GM12878 (cell line): ENCODE measurements at regions not wholly inside any gene's neighbourhood (a gene's known extent, or its start where the extent isn't known, plus 50 kb on each side); places are given as distances from the start of the nearest gene placed in this dataset.

Experiments
- ATAC-seq: fragments of 200-7000 bp; cut with Tn5 transposase; 3 replicates; pipeline ENCODE4 v1.9.1; 2020; ENCODE audit warnings: mild to moderate bottlenecking, moderate library complexity
- BruUV-seq: library from RNA; stranded (reverse); fragments of 400-500 nt; replicated peaks from 2 replicates; lab custom pipeline; 2021; lab: Mats Ljungman, UMichigan
- CTCF ChIA-PET: fragments of 300-600 bp; sonication (Branson Sonifier 250); formaldehyde crosslinking; extraction: SDS; loops from one replicate; lab custom pipeline; 2021; ENCODE audit warnings: inconsistent platforms; lab: Yijun Ruan, JAX
- POLR2A ChIA-PET: fragments of 350-600 bp; formaldehyde crosslinking; extraction: SDS; loops from one replicate; lab custom pipeline; 2021; ENCODE audit warnings: inconsistent platforms; lab: Charles Lee
- RAD21 ChIA-PET: fragments of 300-600 bp; sonication (Branson Sonifier 250); formaldehyde crosslinking; loops from one replicate; lab custom pipeline; 2023; ENCODE audit warnings: antibody characterized with exemption; ENCODE audit not compliant: unreplicated experiment; lab: Charles Lee
- SMC1A ChIA-PET: fragments of 300-600 bp; sonication (Branson Sonifier 250); formaldehyde crosslinking; loops from one replicate; lab custom pipeline; 2023; ENCODE audit not compliant: unreplicated experiment, uncharacterized antibody; lab: Charles Lee
- DNase-seq: peaks from one replicate; pipeline ENCODE4 v3.0.0-alpha.2; 2011; ENCODE audit warnings: low read depth, low spot score
- FAIRE-seq: peaks from 3 replicates; lab custom pipeline; 2011; peaks lifted over from hg19 to GRCh38; lab: Jason Lieb, UNC
- H2AFZ ChIP-seq: 2 replicates; pipeline ENCODE4 v1.6.0; 2011; ENCODE audit warnings: low read depth, low read length, control low read depth; ENCODE audit not compliant: control insufficient read depth
- H3K27ac ChIP-seq: 2 replicates; pipeline ENCODE4 v1.5.1; 2011; ENCODE audit warnings: control low read depth; ENCODE audit not compliant: control insufficient read depth, insufficient read depth
- H3K27me3 ChIP-seq, 2 experiments: replicated peaks in 1 of 2; 2 replicates each; pipeline versions ENCODE4 v1.6.0 to v1.6.1; 2011; ENCODE audit warnings: low read length in 1 of 2; ENCODE audit not compliant: control insufficient read depth in 2 of 2, insufficient read depth in 2 of 2
- H3K36me3 ChIP-seq, 2 experiments: 2 replicates each; pipeline ENCODE4 v1.5.1; 2011; ENCODE audit warnings: low read length in 1 of 2; ENCODE audit not compliant: control insufficient read depth in 2 of 2, insufficient read depth in 2 of 2
- H3K4me1 ChIP-seq: 2 replicates; pipeline ENCODE4 v1.6.1; 2011; ENCODE audit warnings: mild to moderate bottlenecking, low read length, moderate library complexity, mixed read lengths; ENCODE audit not compliant: control insufficient read depth, insufficient read depth
- H3K4me2 ChIP-seq: 2 replicates; pipeline ENCODE4 v1.6.0; 2011; ENCODE audit warnings: control low read depth; ENCODE audit not compliant: control insufficient read depth, insufficient read depth
- H3K4me3 ChIP-seq: fragments of 200-600 bp; sonication (generic); 2 replicates; pipeline ENCODE4 v1.5.1; 2016
- H3K79me2 ChIP-seq: 2 replicates; pipeline ENCODE4 v1.6.0; 2011; ENCODE audit warnings: low read length; ENCODE audit not compliant: control insufficient read depth, insufficient read depth
- H3K9ac ChIP-seq: 2 replicates; pipeline ENCODE4 v1.8.0; 2011; ENCODE audit warnings: low read length, control low read depth, mixed read lengths; ENCODE audit not compliant: control insufficient read depth, insufficient read depth
- H3K9me3 ChIP-seq: replicated peaks from 3 replicates; pipeline ENCODE4 v1.5.1; 2011; ENCODE audit warnings: mild to moderate bottlenecking, low read length; ENCODE audit not compliant: control insufficient read depth, insufficient read depth
- H4K20me1 ChIP-seq: 2 replicates; pipeline ENCODE4 v1.6.0; 2011; ENCODE audit not compliant: control insufficient read depth, insufficient read depth
- BCL11A ChIP-seq: IDR thresholded peaks from 2 replicates; pipeline ENCODE4 v1.6.1; 2011; ENCODE audit warnings: low read depth, low read length
- DPF2 ChIP-seq: fragments of 450-650 bp; IDR thresholded peaks from 2 replicates; pipeline ENCODE4 v1.6.1; 2017; ENCODE audit warnings: mild to moderate bottlenecking
- E2F4 ChIP-seq: IDR thresholded peaks from 2 replicates; pipeline ENCODE4 v1.6.1; 2012; ENCODE audit warnings: low read depth, low read length, improper control_type of control experiment
- FOXK2 ChIP-seq: fragments of 450-650 bp; IDR thresholded peaks from 2 replicates; pipeline ENCODE4 v1.6.1; 2017; ENCODE audit warnings: mild to moderate bottlenecking, moderate library complexity
- IKZF1 ChIP-seq: fragments of 450-650 bp; conservative IDR thresholded peaks from 2 replicates; pipeline ENCODE4 v1.6.1; 2017; ENCODE audit warnings: antibody characterized with exemption, mild to moderate bottlenecking
- MTA3 ChIP-seq: IDR thresholded peaks from 2 replicates; pipeline ENCODE4 v1.6.1; 2012; ENCODE audit warnings: low read length, inconsistent platforms, borderline replicate concordance
- PKNOX1 ChIP-seq: fragments of 450-650 bp; IDR thresholded peaks from 2 replicates; pipeline ENCODE4 v1.6.1; 2016; ENCODE audit warnings: mild to moderate bottlenecking
- POLR2AphosphoS5 ChIP-seq: IDR thresholded peaks from 2 replicates; pipeline ENCODE4 v1.6.1; 2011; ENCODE audit warnings: mild to moderate bottlenecking, low read length, inconsistent platforms
- SKIL ChIP-seq: fragments of 450-650 bp; IDR thresholded peaks from 2 replicates; pipeline ENCODE4 v1.6.1; 2017; ENCODE audit warnings: mild to moderate bottlenecking, low read depth, inconsistent platforms; ENCODE audit not compliant: poor library complexity, severe bottlenecking
- YBX1 ChIP-seq: fragments of 450-650 bp; IDR thresholded peaks from 2 replicates; pipeline ENCODE4 v1.6.1; 2016; ENCODE audit warnings: antibody characterized with exemption
- WGBS: methylation state at CpG from one replicate; pipeline ENCODE4 v1.1.6; 2016; ENCODE audit warnings: low lambda C conversion rate; ENCODE audit not compliant: insufficient replicate concordance, insufficient coverage; ENCODE audit errors: missing lambda C conversion rate; 5-methylcytosine and 5-hydroxymethylcytosine counted together
- in situ Hi-C: fragments of 300-500 bp; cut with MboI; formaldehyde crosslinking; loops from 9 replicates; pipeline ENCODE4 v1.14.3; 2018; ENCODE audit warnings: mixed read lengths
- intact Hi-C: fragments of 100-400 bp; cut with micrococcal nuclease; formaldehyde crosslinking; loops from one replicate; pipeline ENCODE4 v1.14.2; 2022; ENCODE audit not compliant: unreplicated experiment

- TF ChIP-seq MTA3 (no peak), E2F4 (no peak)
Measured at GRCh38 chr6:76217606-76218005, 145.1 kb upstream of the IMPG1 start (continued).

GRCh38 chr6:76214546-76214945 lies 142.1 kb upstream of the IMPG1 start:
- H3K79me2 ChIP-seq, result no peaks in the 10 kb centered on the region
- RAD21 ChIA-PET, result no interaction called here
- no peak overlapping the region for H3K27ac ChIP-seq
- H3K4me2 ChIP-seq, result no peak overlapping the region
- no peak for ATAC-seq
- CTCF ChIA-PET, result no interaction called here
- DNase-seq, result no peak
- H3K9me3 ChIP-seq, result no peaks in the 10 kb centered on the region
- POLR2A ChIA-PET, result no interaction called here
- in situ Hi-C loops, result no loop called here
- no peak for FAIRE-seq
- H3K27me3 ChIP-seq, result no peaks in the 10 kb centered on the region
- no peaks in the 10 kb centered on the region for H3K36me3 ChIP-seq
- WGBS, result 7% methylated on average over 4 of the region's 4 CpGs
- H3K4me3 ChIP-seq, result no peak overlapping the region
- no peaks in the 10 kb centered on the region for H3K4me1 ChIP-seq
- SMC1A ChIA-PET, result no interaction called here
- BruUV-seq, result no TSS peak
- H3K9ac ChIP-seq, result no peak overlapping the region
- no peak overlapping the region for H2AFZ ChIP-seq
- TF ChIP-seq DPF2, result no peak
- no peak for TF ChIP-seq POLR2AphosphoS5
- no peak for TF ChIP-seq PKNOX1
- TF ChIP-seq BCL11A, result no peak
- no peak for TF ChIP-seq SKIL
- TF ChIP-seq FOXK2, result no peak
- TF ChIP-seq YBX1, result no peak
- no peak for TF ChIP-seq IKZF1
- no peaks in the 10 kb centered on the region for H4K20me1 ChIP-seq
- intact Hi-C loops, result no loop called here
